ENCODE measurements at regions not wholly inside any gene's neighbourhood (a gene's known extent, or its start where the extent isn't known, plus 50 kb on each side); places are given as distances from the start of the nearest gene placed in this dataset.

DNA sequence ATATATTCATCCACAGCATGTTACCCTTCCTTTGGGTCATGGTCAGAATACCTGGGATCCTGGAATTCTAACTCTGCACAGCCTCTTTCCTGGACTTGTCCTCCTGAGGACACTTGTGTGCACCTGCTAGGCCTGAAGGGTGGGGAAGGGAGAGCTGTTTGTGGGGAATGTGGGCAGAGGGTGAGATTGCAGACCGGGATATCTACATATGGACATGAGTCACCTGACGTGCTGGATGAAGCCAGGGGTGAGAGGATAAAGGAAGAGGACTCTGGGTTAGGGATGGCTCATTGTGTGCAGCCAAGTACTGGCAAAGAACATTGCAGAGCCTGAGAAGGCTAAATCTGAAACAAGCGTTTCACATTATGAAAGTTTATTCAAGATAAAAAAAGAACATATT lies 241.4 kb upstream of the RPS23 start:
- TF ChIP-seq GRHL2 (CRISPR knock-in tag; IDR thresholded peaks at IDR 0.05; ENCODE audit: insufficient replicate concordance, severe bottlenecking) (no peak), USF2 (CRISPR knock-in tag; IDR thresholded peaks at IDR 0.05) (peak; percentile 18; the same call in 1 of the 2 replicates)
- ATAC-seq, result no peak
- no peak overlapping the region for H3K4me3 Mint-ChIP-seq
- no peaks in the 10 kb centered on the region for H3K36me3 Mint-ChIP-seq
- POLR2A ChIA-PET, result no interaction called here
- DNase-seq (ENCODE audit: low spot score), result no peak
- CTCF ChIA-PET, result no interaction called here
- no peaks in the 10 kb centered on the region for H3K27me3 Mint-ChIP-seq (ENCODE audit: low read depth)
- H3K9me3 Mint-ChIP-seq, result no peaks in the 10 kb centered on the region
- no peak overlapping the region for H3K27ac Mint-ChIP-seq
- H3K4me1 Mint-ChIP-seq, result peaks cover 33% of the 10 kb centered on the region

DNA sequence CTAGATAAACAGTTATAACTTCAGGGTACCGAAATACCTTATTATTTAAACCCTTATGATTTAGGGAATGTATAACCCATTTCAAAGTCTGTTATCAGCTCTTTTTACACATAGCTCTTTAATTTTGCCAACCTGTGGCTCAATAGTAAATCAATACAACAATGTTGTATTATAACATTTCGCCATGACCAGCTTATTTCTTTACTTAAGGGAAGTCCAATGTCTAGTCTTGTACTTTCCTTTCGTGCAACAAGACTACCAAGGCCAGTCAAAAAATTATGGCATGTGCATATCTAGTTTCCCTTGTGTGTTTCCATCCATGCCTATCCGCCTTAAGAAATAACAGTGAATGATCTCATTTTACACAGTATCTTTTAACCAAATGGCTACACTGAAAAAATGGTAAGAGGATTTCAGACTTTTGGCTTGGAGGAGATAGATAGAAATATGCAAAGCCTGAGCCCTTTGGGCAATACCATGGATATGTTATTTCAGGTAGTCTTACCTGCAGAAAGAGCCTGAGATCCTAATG lies 239.5 kb upstream of the RPS23 start:
- DNase-seq (ENCODE audit: low spot score), result no peak
- POLR2A ChIA-PET, result no interaction called here
- Mint-ChIP-seq H3K4me1 (peaks cover 22% of the 10 kb centered on the region), H3K27ac (no peak overlapping the region), H3K9me3 (no peaks in the 10 kb centered on the region), H3K4me3 (no peak overlapping the region), H3K27me3 (ENCODE audit: low read depth) (no peaks in the 10 kb centered on the region), H3K36me3 (no peaks in the 10 kb centered on the region)
- CTCF ChIA-PET, result interaction anchor here (1.6 kb wide), 1 partner anchor 23 kb away, joined by 5 read pairs; no protein-coding TSS in a partner anchor
- TF ChIP-seq ZNF138 (CRISPR knock-in tag; conservative IDR thresholded peaks at IDR 0.05) (no peak), ZNF317 (CRISPR knock-in tag; IDR thresholded peaks at IDR 0.05; ENCODE audit: borderline replicate concordance, low read depth) (no peak), ZMAT4 (CRISPR knock-in tag; IDR thresholded peaks at IDR 0.05) (no peak)
- ATAC-seq, result no peak

DNA sequence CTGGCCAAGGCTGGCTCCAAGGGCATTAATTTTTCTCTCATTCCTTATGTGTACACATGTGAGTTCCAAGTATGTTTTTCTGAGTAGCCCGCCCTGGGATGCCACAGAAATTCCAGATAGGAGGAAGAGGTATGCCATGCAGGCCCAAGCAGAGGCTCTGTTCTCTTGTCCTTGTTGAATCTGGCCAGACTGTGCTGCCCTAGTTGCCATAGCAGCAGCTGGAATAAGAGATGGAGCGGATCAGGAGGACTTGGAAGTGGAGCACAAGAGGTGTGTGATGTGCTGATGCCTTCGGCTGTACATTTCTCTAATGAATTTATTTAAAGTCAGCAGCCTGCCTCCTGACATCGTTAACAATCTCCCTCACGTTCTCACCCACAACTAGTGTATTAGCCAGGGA lies 235.6 kb upstream of the RPS23 start:
- H3K4me3 Mint-ChIP-seq, result no peak overlapping the region
- H3K4me1 Mint-ChIP-seq, result peaks cover 23% of the 10 kb centered on the region
- TF ChIP-seq OVOL2 (CRISPR knock-in tag; IDR thresholded peaks at IDR 0.05; ENCODE audit: borderline replicate concordance), result no peak
- TF ChIP-seq, protein P1, sequence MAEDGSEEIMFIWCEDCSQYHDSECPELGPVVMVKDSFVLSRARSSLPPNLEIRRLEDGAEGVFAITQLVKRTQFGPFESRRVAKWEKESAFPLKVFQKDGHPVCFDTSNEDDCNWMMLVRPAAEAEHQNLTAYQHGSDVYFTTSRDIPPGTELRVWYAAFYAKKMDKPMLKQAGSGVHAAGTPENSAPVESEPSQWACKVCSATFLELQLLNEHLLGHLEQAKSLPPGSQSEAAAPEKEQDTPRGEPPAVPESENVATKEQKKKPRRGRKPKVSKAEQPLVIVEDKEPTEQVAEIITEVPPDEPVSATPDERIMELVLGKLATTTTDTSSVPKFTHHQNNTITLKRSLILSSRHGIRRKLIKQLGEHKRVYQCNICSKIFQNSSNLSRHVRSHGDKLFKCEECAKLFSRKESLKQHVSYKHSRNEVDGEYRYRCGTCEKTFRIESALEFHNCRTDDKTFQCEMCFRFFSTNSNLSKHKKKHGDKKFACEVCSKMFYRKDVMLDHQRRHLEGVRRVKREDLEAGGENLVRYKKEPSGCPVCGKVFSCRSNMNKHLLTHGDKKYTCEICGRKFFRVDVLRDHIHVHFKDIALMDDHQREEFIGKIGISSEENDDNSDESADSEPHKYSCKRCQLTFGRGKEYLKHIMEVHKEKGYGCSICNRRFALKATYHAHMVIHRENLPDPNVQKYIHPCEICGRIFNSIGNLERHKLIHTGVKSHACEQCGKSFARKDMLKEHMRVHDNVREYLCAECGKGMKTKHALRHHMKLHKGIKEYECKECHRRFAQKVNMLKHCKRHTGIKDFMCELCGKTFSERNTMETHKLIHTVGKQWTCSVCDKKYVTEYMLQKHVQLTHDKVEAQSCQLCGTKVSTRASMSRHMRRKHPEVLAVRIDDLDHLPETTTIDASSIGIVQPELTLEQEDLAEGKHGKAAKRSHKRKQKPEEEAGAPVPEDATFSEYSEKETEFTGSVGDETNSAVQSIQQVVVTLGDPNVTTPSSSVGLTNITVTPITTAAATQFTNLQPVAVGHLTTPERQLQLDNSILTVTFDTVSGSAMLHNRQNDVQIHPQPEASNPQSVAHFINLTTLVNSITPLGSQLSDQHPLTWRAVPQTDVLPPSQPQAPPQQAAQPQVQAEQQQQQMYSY (CRISPR knock-in tag; IDR thresholded peaks at IDR 0.05), result peak; percentile 95
- CTCF ChIA-PET, result no interaction called here
- no peak overlapping the region for H3K27ac Mint-ChIP-seq
- H3K27me3 Mint-ChIP-seq (ENCODE audit: low read depth), result no peaks in the 10 kb centered on the region
- ATAC-seq (peak; percentile 85), DNase-seq (ENCODE audit: low spot score) (peak; percentile 25)
- H3K36me3 Mint-ChIP-seq, result no peaks in the 10 kb centered on the region
- peaks cover 1% of the 10 kb centered on the region for H3K9me3 Mint-ChIP-seq
- POLR2A ChIA-PET, result no interaction called here

DNA sequence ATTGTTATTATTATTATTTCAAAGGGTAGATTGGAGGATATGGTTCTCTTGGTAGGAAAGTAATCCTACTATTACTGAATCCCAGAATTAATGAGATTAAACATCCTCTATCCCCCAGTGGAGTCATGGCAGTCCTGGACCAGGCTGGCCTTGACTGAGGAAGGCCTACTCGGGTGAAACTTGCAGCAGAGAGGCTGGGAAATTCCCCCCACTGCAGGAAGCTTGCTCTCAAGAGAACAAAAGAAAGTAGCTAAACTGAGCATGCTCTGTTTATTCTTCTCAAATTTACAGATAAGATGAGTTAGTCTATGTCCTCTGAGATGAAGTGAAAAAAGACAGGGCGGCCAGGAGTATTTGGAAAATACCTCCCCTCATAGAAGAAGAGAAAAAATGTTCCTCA lies 233.9 kb upstream of the RPS23 start:
- ChIA-PET POLR2A (no interaction called here), CTCF (interaction anchor here (0.9 to 1.3 kb wide), 2 partner anchors 12 to 162 kb away, joined by 3 to 5 read pairs; no protein-coding TSS in a partner anchor)
- TF ChIP-seq ESRRA (CRISPR knock-in tag; IDR thresholded peaks at IDR 0.05; ENCODE audit: borderline replicate concordance), result no peak
- no peak for TF ChIP-seq ATF2 (CRISPR knock-in tag; IDR thresholded peaks at IDR 0.05; ENCODE audit: borderline replicate concordance, low read depth)
- no peak for TF ChIP-seq TEAD4 (CRISPR knock-in tag; IDR thresholded peaks at IDR 0.05)
- TF ChIP-seq USF2 (CRISPR knock-in tag; IDR thresholded peaks at IDR 0.05), result no peak
- no peak for TF ChIP-seq EMX1 (CRISPR knock-in tag; IDR thresholded peaks at IDR 0.05)
- Mint-ChIP-seq H3K27me3 (ENCODE audit: low read depth) (no peaks in the 10 kb centered on the region), H3K4me1 (peaks cover 23% of the 10 kb centered on the region), H3K36me3 (0 out of 2 replicates have a peak, but pooled peaks cover 2% of the 10 kb centered on the region), H3K27ac (no peak overlapping the region), H3K4me3 (no peak overlapping the region), H3K9me3 (peaks cover 16% of the 10 kb centered on the region)
- no peak for DNase-seq (ENCODE audit: low spot score)
- no peak for ATAC-seq
